Stimulated activated effector memory CD8-positive, alpha-beta T cell treated with anti-CD3 and anti-CD28 coated beads, Interleukin-12 subunit alpha, Interleukin-12 subunit beta, amount 100 ng/mL, for 72 hours (primary cell): ENCODE measurements at regions not wholly inside any gene's neighbourhood (a gene's known extent, or its start where the extent isn't known, plus 50 kb on each side); places are given as distances from the start of the nearest gene placed in this dataset.
"Not testable (repeated sequence)": the region's sequence is repeated elsewhere in the genome, so short reads cannot be mapped to it uniquely, and the experiment has no call there.

Source experiments
- ATAC-seq: fragments of 150-1000 bp; cut with Tn5 transposase; 2 replicates; pipeline ENCODE4 v1.10.0; 2021
- DNase-seq, 2 donors: peaks; one replicate each; pipeline ENCODE4 v3.0.0; 2021 to 2022; ENCODE audit warnings: low spot score in 2 of 2
- H3K27ac Mint-ChIP-seq: one replicate; pipeline ENCODE4 v1.8.0; 2022; ENCODE audit warnings: mild to moderate bottlenecking, mixed read lengths
- H3K36me3 Mint-ChIP-seq: one replicate; pipeline ENCODE4 v1.8.0; 2022; ENCODE audit warnings: mild to moderate bottlenecking, mixed read lengths
- H3K4me1 Mint-ChIP-seq: one replicate; pipeline ENCODE4 v1.8.0; 2022; ENCODE audit warnings: mixed read lengths
- H3K4me3 Mint-ChIP-seq: one replicate; pipeline ENCODE4 v1.8.0; 2022; ENCODE audit warnings: mild to moderate bottlenecking, mixed read lengths
- H3K9me3 Mint-ChIP-seq: one replicate; pipeline ENCODE4 v1.8.0; 2022; ENCODE audit warnings: mixed read lengths

DNA sequence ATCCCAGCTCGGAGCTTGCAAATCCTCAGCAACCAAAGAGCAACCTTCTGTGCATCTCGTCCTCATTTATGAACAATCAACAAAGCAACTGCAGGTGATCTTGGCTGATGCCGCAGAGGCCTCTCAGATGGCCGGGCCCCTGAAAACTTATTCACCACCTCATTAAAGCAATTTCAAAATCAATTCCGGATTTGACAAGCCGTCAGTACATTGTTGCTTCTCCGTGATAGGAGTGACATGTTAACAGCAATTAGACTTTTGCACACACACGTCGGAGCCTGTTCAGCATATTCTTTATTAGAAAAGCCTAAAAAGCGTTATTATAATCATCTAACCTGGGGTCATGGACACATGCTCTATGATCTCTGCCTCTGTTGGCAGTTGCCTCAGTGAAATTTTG lies 183.1 kb upstream of the CXCR4 start:
- Mint-ChIP-seq H3K9me3 (no peaks in the 10 kb centered on the region), H3K4me1 (peaks cover 12% of the 10 kb centered on the region), H3K27ac (no peak overlapping the region), H3K4me3 (no peak overlapping the region), H3K36me3 (no peaks in the 10 kb centered on the region)
- ATAC-seq = no peak
- DNase-seq = no peak

DNA sequence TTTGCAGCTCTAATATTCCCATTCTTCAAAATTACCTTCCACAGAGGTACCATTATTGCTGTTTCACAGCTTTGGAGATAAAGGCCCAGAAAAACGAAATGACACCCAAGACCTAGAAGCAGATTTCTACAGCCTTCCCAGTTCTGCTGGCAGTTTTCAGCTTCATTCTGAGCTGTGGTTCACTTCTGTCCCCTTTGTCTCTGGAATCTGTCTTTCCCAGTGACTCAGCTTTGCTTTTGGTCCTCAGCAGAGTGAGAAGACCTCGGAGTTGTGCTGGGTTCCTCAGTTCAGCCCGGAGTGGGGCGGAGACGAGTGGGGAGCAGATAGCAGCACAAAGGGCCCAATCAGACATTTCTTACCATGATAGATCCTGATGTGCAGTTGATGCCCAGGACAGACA lies 180.7 kb upstream of the CXCR4 start:
- no peak overlapping the region for H3K4me3 Mint-ChIP-seq
- ATAC-seq (no peak), DNase-seq (no peak)
- peak overlapping the region; percentile 64 for H3K27ac Mint-ChIP-seq
- no peaks in the 10 kb centered on the region for H3K4me1 Mint-ChIP-seq
- H3K9me3 Mint-ChIP-seq = no peaks in the 10 kb centered on the region
- no peaks in the 10 kb centered on the region for H3K36me3 Mint-ChIP-seq

DNA sequence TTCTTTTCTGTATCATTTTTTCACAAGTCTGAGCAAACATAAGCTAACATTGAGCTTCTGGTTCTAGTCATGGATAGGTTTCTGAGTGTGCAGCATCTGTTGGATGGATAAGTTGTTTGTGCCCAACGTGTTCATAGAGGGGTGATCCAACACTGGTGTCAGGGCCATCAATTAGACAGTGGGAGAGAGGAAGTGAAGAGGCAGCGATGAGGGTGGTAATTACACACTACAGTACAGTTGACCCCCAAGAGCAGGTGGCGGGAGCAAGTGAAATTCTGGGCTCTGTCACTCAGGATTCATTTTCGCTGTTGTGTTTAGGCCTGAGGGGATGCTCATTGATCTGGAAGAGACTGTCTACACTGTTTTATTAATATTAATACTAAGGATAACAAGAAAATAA lies 180.0 kb upstream of the CXCR4 start:
- H3K4me1 Mint-ChIP-seq = no peaks in the 10 kb centered on the region
- DNase-seq (no peak), ATAC-seq (no peak)
- H3K36me3 Mint-ChIP-seq = no peaks in the 10 kb centered on the region
- no peaks in the 10 kb centered on the region for H3K9me3 Mint-ChIP-seq
- H3K4me3 Mint-ChIP-seq = no peak overlapping the region
- no peak overlapping the region for H3K27ac Mint-ChIP-seq

DNA sequence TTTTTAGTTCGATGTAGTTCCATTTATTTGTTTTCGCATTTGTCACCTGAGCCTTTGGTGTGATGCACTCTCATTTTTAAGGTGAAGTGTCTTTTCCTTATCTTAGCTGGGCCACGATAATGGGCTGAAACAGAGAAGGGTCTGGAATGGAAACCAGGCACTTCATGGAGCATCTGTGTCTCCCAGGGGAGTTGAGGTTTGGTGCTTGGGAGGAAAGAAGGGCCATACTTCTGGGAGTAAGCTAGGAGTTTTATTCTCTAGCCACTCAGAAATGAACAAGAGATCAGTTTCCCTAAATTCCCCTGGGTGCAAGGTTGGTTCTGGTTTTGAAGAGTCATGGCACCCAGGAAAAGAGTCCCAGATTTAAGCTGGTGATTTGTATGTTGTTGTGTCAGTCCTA lies 179.4 kb upstream of the CXCR4 start:
- no peaks in the 10 kb centered on the region for H3K9me3 Mint-ChIP-seq
- no peaks in the 10 kb centered on the region for H3K4me1 Mint-ChIP-seq

DNA sequence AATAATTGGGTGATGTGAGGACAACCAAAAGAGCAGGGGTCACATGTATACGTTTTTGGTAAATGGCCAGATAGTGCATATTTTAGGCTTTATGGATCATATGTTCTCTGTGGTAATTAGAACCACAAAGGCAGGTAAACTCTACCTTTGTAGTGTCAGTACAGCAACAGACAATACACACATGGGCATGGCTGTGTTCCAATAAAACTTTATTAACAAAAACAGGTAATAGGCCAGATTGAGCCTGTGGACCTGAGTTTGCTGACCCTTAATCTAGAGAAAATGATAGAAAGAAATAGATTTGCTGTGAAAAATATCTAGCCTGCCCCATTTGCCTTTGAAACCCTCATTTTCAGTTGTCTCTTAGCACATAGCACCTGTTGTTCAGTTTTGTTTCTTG lies 177.2 kb upstream of the CXCR4 start:
- no peak for DNase-seq
- Mint-ChIP-seq H3K4me1 (no peaks in the 10 kb centered on the region), H3K27ac (no peak overlapping the region), H3K9me3 (no peaks in the 10 kb centered on the region), H3K4me3 (no peak overlapping the region), H3K36me3 (no peaks in the 10 kb centered on the region)
- no peak for ATAC-seq

More for the DNA sequence above, 179.4 kb upstream of the CXCR4 start:
- H3K36me3 Mint-ChIP-seq = no peaks in the 10 kb centered on the region
- DNase-seq (no peak), ATAC-seq (no peak)
- no peak overlapping the region for H3K4me3 Mint-ChIP-seq
- no peak overlapping the region for H3K27ac Mint-ChIP-seq

DNA sequence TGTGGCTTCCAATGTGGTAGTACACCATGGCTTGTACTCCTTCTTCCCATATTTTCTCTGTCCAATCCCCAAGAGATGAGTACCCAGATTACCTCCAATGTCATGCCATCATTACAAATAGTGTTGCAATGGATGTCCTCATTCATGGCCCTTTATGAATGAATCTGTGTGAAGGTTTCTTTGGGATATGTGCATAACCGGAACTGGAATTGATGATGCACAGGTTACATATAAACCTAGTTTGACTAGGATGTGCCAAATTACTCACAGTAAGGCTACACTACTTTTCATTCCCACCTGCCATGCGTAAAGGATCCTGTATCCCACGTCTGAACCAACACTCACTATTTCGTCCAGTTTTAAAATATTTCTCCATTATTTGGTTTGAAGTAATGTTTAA lies 173.9 kb upstream of the CXCR4 start:
- Mint-ChIP-seq H3K9me3 (no peaks in the 10 kb centered on the region), H3K36me3 (no peaks in the 10 kb centered on the region), H3K27ac (no peak overlapping the region), H3K4me1 (no peaks in the 10 kb centered on the region), H3K4me3 (no peak overlapping the region)
- DNase-seq (no peak), ATAC-seq (no peak)

DNA sequence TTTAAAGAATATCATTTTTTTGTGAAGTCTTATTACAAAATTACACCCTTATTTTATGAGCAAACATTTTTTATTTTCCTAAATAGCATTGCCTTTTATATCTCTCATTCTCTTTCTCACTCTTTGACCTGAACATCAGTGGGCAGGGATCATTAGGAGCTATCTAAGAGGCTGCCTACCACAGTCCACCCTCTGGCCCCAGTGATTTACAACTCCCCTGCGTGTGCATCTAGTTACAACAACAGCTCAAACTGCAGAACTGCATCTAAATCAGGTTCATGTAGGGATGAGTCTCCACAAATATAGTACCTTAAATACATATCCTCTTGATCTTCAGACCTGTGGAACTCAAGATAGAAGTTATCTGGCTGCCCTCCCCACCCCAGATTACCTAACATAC lies 172.4 kb upstream of the CXCR4 start:
- ATAC-seq = no peak
- Mint-ChIP-seq H3K4me3 (no peak overlapping the region), H3K4me1 (peaks cover 6% of the 10 kb centered on the region), H3K9me3 (no peaks in the 10 kb centered on the region), H3K36me3 (no peaks in the 10 kb centered on the region), H3K27ac (no peak overlapping the region)
- DNase-seq = no peak

DNA sequence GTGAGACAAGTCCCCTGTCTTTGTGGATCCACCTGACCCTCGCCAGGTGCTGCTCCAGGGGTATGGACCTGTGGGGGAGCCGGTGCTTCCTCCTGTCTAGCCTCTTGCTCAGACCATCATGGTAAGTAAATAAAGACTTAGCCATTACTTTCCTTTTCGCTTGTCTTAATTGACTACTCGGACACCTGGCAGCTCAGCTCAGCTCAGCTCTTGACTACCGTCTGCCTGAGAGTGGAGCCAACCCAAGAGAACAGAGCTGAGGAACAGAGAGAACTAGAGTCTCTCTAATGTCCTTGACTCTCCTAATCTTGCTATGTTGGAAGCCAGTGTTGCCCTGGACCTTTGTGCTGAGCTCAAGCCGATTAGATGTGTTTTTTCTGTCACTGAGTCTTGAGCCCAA lies 170.3 kb upstream of the CXCR4 start:
- ATAC-seq = no peak
- no peak overlapping the region for H3K4me3 Mint-ChIP-seq
- DNase-seq = no peak
- H3K27ac Mint-ChIP-seq = no peak overlapping the region
- peaks cover 20% of the 10 kb centered on the region for H3K4me1 Mint-ChIP-seq
- H3K9me3 Mint-ChIP-seq = no peaks in the 10 kb centered on the region
- no peaks in the 10 kb centered on the region for H3K36me3 Mint-ChIP-seq

DNA sequence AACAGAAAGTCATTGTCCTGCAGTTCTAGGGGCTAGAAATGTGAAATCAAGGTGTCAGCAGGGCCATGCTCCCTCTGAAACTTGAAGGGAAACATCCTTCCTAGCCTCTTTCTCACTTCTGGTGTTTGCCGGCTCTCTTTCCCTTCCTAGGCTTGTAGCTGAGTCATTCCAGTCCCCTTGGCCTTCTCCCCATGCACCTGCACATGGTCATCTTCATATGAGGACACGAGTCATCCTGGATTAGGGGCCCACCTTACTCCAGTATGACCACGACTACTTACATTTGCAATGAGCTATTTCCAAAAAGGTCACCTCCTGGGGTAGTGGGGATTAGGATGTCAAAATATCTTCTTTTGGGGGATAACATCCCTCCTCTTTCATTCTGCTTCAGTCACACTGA lies 168.5 kb upstream of the CXCR4 start:
- H3K4me1 Mint-ChIP-seq = peaks cover 37% of the 10 kb centered on the region

DNA sequence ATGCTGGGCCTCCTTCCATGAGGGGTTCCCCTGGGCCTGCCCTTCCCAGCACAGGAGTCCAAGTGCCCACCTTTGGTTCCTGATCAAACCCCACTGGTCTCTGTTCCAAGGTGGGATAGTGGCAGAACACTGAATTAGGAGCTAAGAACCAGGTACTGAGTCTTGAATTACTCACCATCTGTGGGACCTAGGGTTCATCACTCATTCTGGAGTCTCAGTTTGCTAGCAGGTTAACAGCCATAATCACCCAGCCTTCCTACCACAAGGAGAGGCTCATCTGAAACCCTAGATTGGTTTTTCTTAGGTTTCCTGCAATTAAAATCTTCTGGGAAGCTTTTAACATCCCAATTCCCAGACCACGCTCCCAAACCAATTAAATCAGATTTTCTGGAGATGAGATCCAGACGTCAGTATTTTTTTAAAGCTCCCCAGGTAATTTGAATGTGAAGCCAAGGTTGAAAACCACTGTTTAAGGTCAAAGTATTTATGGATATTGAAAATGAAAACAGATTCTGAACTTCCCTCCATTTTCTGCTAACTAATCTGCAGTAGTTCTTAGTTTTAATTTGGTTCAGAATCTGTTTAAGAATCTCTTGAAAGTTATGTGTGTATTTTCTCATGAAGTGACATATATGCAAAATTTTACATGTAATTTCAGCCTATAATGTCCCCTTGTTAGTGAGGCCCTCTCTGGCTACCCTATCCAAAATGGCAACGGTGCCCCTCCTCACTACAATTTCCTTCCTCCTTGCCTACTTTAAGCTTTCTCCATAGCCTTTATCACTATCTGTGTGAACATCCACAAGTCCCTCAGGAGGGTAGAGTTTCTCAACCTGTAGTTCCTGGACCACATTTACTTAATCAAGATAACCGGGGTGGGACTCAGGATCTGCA lies 166.5 kb upstream of the CXCR4 start:
- no peak for DNase-seq
- H3K36me3 Mint-ChIP-seq = no peaks in the 10 kb centered on the region
- no peak overlapping the region for H3K4me3 Mint-ChIP-seq
- peak; percentile 74 for ATAC-seq
- H3K27ac Mint-ChIP-seq = peak overlapping the region; percentile 59
- H3K9me3 Mint-ChIP-seq = no peaks in the 10 kb centered on the region
- H3K4me1 Mint-ChIP-seq = peaks cover 53% of the 10 kb centered on the region

More for the DNA sequence above, 168.5 kb upstream of the CXCR4 start:
- ATAC-seq (no peak), DNase-seq (no peak)
- no peak overlapping the region for H3K27ac Mint-ChIP-seq
- H3K36me3 Mint-ChIP-seq = no peaks in the 10 kb centered on the region
- no peak overlapping the region for H3K4me3 Mint-ChIP-seq
- no peaks in the 10 kb centered on the region for H3K9me3 Mint-ChIP-seq

DNA sequence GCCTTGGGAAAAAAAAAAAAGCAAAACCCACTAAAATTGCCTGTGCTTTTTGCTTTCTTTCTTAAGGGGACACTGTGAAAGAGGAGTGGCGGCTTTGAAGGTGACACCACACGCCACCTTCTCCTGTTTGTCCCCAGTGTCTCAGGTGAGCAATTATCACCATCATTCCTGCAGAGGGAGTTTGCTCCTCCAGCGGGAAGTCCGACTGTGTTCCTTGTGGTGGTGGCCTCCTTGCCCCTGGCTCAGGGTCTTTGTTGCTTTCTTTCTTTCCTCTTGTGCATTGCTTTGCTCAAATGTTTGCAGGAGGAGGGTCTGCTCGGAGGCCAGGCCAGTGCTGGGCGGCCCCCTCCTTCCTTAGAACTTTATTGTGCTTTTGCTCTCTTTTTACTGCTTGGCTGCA lies 164.3 kb upstream of the CXCR4 start:
- peaks cover 53% of the 10 kb centered on the region for H3K4me1 Mint-ChIP-seq
- H3K4me3 Mint-ChIP-seq = no peak overlapping the region
- ATAC-seq (no peak), DNase-seq (no peak)
- peak overlapping the region; percentile 93 for H3K27ac Mint-ChIP-seq
- H3K9me3 Mint-ChIP-seq = no peaks in the 10 kb centered on the region
- no peaks in the 10 kb centered on the region for H3K36me3 Mint-ChIP-seq

DNA sequence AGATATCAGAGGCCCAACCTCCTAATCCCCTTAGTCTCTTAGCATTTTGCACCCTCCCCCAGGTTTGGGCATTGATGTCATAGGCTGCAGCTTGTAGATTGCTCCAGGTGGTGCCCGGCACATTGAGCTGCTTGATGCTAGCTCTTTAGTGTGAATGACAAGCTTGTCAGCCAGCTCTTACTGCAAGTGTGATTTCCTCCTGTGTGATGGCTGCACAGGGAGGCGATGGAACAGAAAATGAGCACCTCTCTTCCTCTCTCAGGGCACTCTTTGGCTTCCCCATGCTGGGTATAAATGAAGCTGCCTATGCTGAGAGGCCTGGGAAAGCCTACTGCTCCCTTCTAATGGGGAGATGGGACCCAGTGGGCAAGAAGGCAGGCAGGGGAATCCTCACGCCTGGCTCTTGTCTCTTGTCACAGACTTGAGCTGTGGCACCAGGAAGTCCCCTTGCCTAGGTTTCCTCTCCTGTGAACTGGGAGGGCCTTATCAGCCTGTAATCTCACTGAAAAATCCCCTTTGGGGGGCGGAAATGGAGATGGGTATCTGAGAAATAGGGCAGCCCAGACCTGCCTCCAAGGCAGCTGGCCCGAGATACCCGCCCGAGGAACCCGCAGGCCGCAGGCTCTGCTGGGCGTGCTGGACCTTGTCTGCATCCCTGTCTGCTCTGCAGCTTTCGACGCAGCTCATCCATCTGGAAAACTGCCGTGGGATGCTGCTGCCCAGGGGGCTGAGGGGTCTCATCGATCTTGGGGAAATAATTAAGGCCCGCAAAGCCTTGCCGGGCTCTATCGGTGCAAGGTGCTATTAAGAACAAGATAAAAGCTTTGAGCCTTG lies 163.5 kb upstream of the CXCR4 start:
- ATAC-seq (peak; percentile 80), DNase-seq (peak; percentile 8 to 71)
- H3K36me3 Mint-ChIP-seq = no peaks in the 10 kb centered on the region
- peaks cover 53% of the 10 kb centered on the region for H3K4me1 Mint-ChIP-seq
- peak overlapping the region; percentile 53 for H3K4me3 Mint-ChIP-seq
- no peaks in the 10 kb centered on the region for H3K9me3 Mint-ChIP-seq
- peak overlapping the region; percentile 93 for H3K27ac Mint-ChIP-seq

DNA sequence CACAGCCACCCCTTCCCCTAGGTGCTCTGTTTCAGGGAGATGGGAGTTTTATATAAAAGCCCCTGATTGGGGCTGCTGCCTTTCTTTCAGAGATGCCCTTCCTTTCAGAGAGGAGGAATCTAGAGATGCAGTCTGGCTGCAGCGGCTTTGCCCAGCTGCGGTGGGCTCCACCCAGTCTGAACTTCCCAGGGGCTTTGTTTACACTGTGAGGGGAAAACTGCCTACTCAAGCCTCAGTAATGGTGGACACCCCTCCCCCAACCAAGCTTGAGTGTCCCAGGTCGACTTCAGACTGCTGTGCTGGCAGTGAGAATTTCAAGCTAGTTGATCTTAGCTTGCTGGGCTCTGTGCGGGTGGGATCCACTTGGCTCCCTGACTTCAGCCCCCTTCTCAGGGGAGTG lies 148.4 kb upstream of the CXCR4 start:
- not testable (repeated sequence) for H3K4me3 Mint-ChIP-seq, H3K36me3 Mint-ChIP-seq, DNase-seq, ATAC-seq, H3K4me1 Mint-ChIP-seq, H3K27ac Mint-ChIP-seq
- peaks cover 16% of the 10 kb centered on the region for H3K9me3 Mint-ChIP-seq

DNA sequence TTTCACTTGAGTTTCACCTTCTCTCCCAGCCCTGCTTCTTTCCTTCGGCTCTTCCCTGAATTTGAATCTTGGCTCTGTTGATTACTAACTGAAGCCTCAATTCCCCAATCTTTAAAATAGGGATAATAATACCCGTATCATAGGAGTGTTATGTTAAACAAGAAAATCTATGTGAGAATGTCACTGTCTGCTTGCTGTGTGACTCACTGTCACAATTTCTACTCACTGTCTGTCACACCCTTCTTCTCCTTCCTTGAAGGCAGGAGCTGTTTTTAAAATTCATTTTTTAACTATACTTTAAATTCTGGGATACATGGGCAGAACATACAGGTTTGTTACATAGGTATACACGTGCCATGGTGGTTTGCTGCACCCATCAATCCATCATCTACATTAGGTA lies 141.6 kb upstream of the CXCR4 start:
- Mint-ChIP-seq H3K4me1 (no peaks in the 10 kb centered on the region), H3K4me3 (no peak overlapping the region), H3K27ac (peak overlapping the region; percentile 5), H3K9me3 (peaks cover 6% of the 10 kb centered on the region), H3K36me3 (no peaks in the 10 kb centered on the region)
- ATAC-seq = no peak
- DNase-seq = no peak

DNA sequence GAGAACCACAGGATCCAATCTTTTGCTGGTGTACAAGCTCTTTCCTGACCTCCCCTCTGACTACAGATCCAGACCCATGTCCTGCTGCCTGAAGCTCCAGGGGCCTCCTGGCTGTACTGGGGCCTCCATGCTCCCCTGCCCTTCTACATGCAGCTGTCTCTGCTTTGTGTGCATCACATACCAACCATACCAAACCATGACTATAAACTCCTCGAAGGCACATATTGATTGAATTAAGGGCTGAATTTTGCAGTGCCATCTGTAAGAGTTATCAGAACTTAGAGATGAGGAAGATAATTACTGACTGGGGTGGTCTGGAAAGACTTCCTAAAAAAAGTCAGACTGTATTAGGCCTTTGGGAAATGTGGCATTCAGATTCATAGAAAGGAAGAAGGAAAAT lies 139.9 kb upstream of the CXCR4 start:
- H3K36me3 Mint-ChIP-seq = no peaks in the 10 kb centered on the region
- no peak overlapping the region for H3K4me3 Mint-ChIP-seq
- DNase-seq (no peak), ATAC-seq (no peak)
- no peaks in the 10 kb centered on the region for H3K9me3 Mint-ChIP-seq
- no peak overlapping the region for H3K27ac Mint-ChIP-seq
- no peaks in the 10 kb centered on the region for H3K4me1 Mint-ChIP-seq
